HEK293 (cell line): ENCODE measurements at regions not wholly inside any gene's neighbourhood (a gene's known extent, or its start where the extent isn't known, plus 50 kb on each side); places are given as distances from the start of the nearest gene placed in this dataset.

Experiments
- CTCF ChIA-PET: fragments of 350-600 bp; formaldehyde crosslinking; extraction: SDS; loops from one replicate; lab custom pipeline; 2021; ENCODE audit warnings: antibody characterized with exemption; lab: Yijun Ruan, JAX
- POLR2A ChIA-PET: fragments of 300-600 bp; formaldehyde crosslinking; extraction: SDS; loops from one replicate; lab custom pipeline; 2020; ENCODE audit warnings: antibody characterized with exemption, inconsistent platforms; lab: Yijun Ruan, JAX
- H3K27ac ChIP-seq: fragments of 200-500 bp; sonication (Bioruptor generic); 2 replicates; pipeline ENCODE4 v1.5.1; 2014; ENCODE audit warnings: low read depth, low read length, control low read depth, inconsistent platforms; ENCODE audit errors: extremely low read depth
- H3K36me3 ChIP-seq, 2 experiments: fragments of 200-500 bp in 1 of 2; sonication (Bioruptor generic) in 1 of 2; 1 replicate in 1 of 2; 2 replicates in 1 of 2; pipeline ENCODE4 v1.5.1; 2014 to 2017; ENCODE audit warnings: inconsistent platforms in 2 of 2, low read length in 2 of 2; ENCODE audit not compliant: control insufficient read depth in 2 of 2, insufficient read depth in 1 of 2
- H3K4me1 ChIP-seq: fragments of 200-500 bp; sonication (Bioruptor generic); 2 replicates; pipeline ENCODE4 v1.5.1; 2014; ENCODE audit warnings: mild to moderate bottlenecking, low read length, inconsistent platforms; ENCODE audit not compliant: control insufficient read depth, insufficient read depth
- H3K4me3 ChIP-seq: 2 replicates; pipeline ENCODE4 v1.5.1; 2011; ENCODE audit warnings: low read depth, mild to moderate bottlenecking, control low read depth, low read length, moderate library complexity
- H3K9me3 ChIP-seq: fragments of 200-500 bp; sonication (Bioruptor generic); 2 replicates; pipeline ENCODE4 v1.5.1; 2014; ENCODE audit warnings: low read depth, low read length, inconsistent platforms; ENCODE audit not compliant: control insufficient read depth, insufficient read depth
- ELK4 ChIP-seq: IDR thresholded peaks from 2 replicates; pipeline ENCODE4 v1.6.1; 2011; ENCODE audit warnings: mild to moderate bottlenecking, low read depth, low read length, borderline replicate concordance
- GFI1B ChIP-seq: fragments of 450-650 bp; formaldehyde crosslinking; IDR thresholded peaks from 2 replicates; pipeline ENCODE4 v1.5.1; 2016; ENCODE audit warnings: missing biosample characterization, missing genetic modification characterization
- GLI4 ChIP-seq: fragments of 450-650 bp; formaldehyde crosslinking; IDR thresholded peaks from 2 replicates; pipeline ENCODE4 v1.5.1; 2016; ENCODE audit warnings: missing biosample characterization, missing genetic modification characterization
- SETDB1 ChIP-seq: IDR thresholded peaks from one replicate; pipeline ENCODE4 v1.6.1; 2017; ENCODE audit warnings: mild to moderate bottlenecking, low read length, moderate library complexity, mixed read lengths; ENCODE audit not compliant: insufficient read length
- WT1 ChIP-seq: fragments of 450-650 bp; formaldehyde crosslinking; IDR thresholded peaks from 2 replicates; pipeline ENCODE4 v1.5.1; 2016; ENCODE audit warnings: missing biosample characterization, missing genetic modification characterization
- ZBTB11 ChIP-seq: fragments of 450-650 bp; formaldehyde crosslinking; conservative IDR thresholded peaks from 2 replicates; pipeline ENCODE4 v1.5.1; 2016; ENCODE audit warnings: low read depth, missing biosample characterization, missing genetic modification characterization
- ZFHX2 ChIP-seq: fragments of 450-650 bp; formaldehyde crosslinking; conservative IDR thresholded peaks from 2 replicates; pipeline ENCODE4 v1.5.1; 2016; ENCODE audit warnings: missing biosample characterization, missing genetic modification characterization
- ZNF140 ChIP-seq: fragments of 450-650 bp; formaldehyde crosslinking; IDR thresholded peaks from 2 replicates; pipeline ENCODE4 v1.5.1; 2016; ENCODE audit warnings: missing biosample characterization, missing genetic modification characterization
- ZNF221 ChIP-seq: fragments of 450-650 bp; formaldehyde crosslinking; IDR thresholded peaks from 2 replicates; pipeline ENCODE4 v1.5.1; 2017; ENCODE audit warnings: missing biosample characterization, missing genetic modification characterization, borderline replicate concordance
- ZNF248 ChIP-seq: fragments of 450-650 bp; formaldehyde crosslinking; IDR thresholded peaks from 2 replicates; pipeline ENCODE4 v1.5.1; 2017; ENCODE audit warnings: missing biosample characterization, missing genetic modification characterization
- ZNF280C ChIP-seq: fragments of 450-650 bp; formaldehyde crosslinking; IDR thresholded peaks from 2 replicates; pipeline ENCODE4 v1.5.1; 2016; ENCODE audit warnings: missing biosample characterization, missing genetic modification characterization
- ZNF324 ChIP-seq: fragments of 450-650 bp; formaldehyde crosslinking; IDR thresholded peaks from 2 replicates; pipeline ENCODE4 v1.5.1; 2016; ENCODE audit warnings: missing biosample characterization, missing genetic modification characterization
- ZNF366 ChIP-seq: fragments of 450-650 bp; formaldehyde crosslinking; conservative IDR thresholded peaks from 2 replicates; pipeline ENCODE4 v1.5.1; 2016; ENCODE audit warnings: missing biosample characterization, missing genetic modification characterization
- ZNF394 ChIP-seq: fragments of 450-650 bp; formaldehyde crosslinking; IDR thresholded peaks from 2 replicates; pipeline ENCODE4 v1.5.1; 2016; ENCODE audit warnings: missing biosample characterization, missing genetic modification characterization, mild to moderate bottlenecking, moderate library complexity, borderline replicate concordance
- ZNF501 ChIP-seq: fragments of 450-650 bp; formaldehyde crosslinking; IDR thresholded peaks from 2 replicates; pipeline ENCODE4 v1.5.1; 2016; ENCODE audit warnings: missing biosample characterization, missing genetic modification characterization
- ZNF518A ChIP-seq: fragments of 450-650 bp; formaldehyde crosslinking; conservative IDR thresholded peaks from 2 replicates; pipeline ENCODE4 v1.5.1; 2016; ENCODE audit warnings: low read depth, missing biosample characterization, missing genetic modification characterization
- ZNF530 ChIP-seq: fragments of 450-650 bp; formaldehyde crosslinking; IDR thresholded peaks from 2 replicates; pipeline ENCODE4 v1.5.1; 2016; ENCODE audit warnings: low read depth, missing biosample characterization, missing genetic modification characterization
- ZNF560 ChIP-seq: fragments of 450-650 bp; formaldehyde crosslinking; IDR thresholded peaks from 2 replicates; pipeline ENCODE4 v1.5.1; 2017; ENCODE audit warnings: missing biosample characterization, missing genetic modification characterization, borderline replicate concordance
- ZNF600 ChIP-seq: fragments of 450-650 bp; formaldehyde crosslinking; IDR thresholded peaks from 2 replicates; pipeline ENCODE4 v1.5.1; 2016; ENCODE audit warnings: missing biosample characterization, missing genetic modification characterization
- ZNF624 ChIP-seq: fragments of 450-650 bp; formaldehyde crosslinking; IDR thresholded peaks from 2 replicates; pipeline ENCODE4 v1.5.1; 2017; ENCODE audit warnings: missing biosample characterization, missing genetic modification characterization
- ZNF664 ChIP-seq: fragments of 450-650 bp; formaldehyde crosslinking; IDR thresholded peaks from 2 replicates; pipeline ENCODE4 v1.5.1; 2016; ENCODE audit warnings: missing biosample characterization, missing genetic modification characterization
- ZNF791 ChIP-seq: fragments of 450-650 bp; formaldehyde crosslinking; IDR thresholded peaks from 2 replicates; pipeline ENCODE4 v1.5.1; 2016; ENCODE audit warnings: missing biosample characterization, missing genetic modification characterization
- ZNF830 ChIP-seq: fragments of 450-650 bp; IDR thresholded peaks from 2 replicates; pipeline ENCODE4 v1.5.0; 2018; ENCODE audit warnings: missing biosample characterization, missing genetic modification characterization, low read depth, mild to moderate bottlenecking, moderate library complexity
- ZNF837 ChIP-seq: fragments of 450-650 bp; formaldehyde crosslinking; IDR thresholded peaks from 2 replicates; pipeline ENCODE4 v1.5.1; 2016; ENCODE audit warnings: missing biosample characterization, missing genetic modification characterization
- ZSCAN23 ChIP-seq: fragments of 450-650 bp; formaldehyde crosslinking; IDR thresholded peaks from 2 replicates; pipeline ENCODE4 v1.5.1; 2016; ENCODE audit warnings: missing biosample characterization, missing genetic modification characterization

- Histone ChIP-seq H3K4me3 (no peak overlapping the region), H3K9me3 (no peaks in the 10 kb centered on the region), H3K4me1 (no peaks in the 10 kb centered on the region), H3K27ac (no peak overlapping the region), H3K36me3 (no peaks in the 10 kb centered on the region)
- CTCF ChIA-PET = no interaction called here
- POLR2A ChIA-PET = no interaction called here
- no peak for TF ChIP-seq ZNF248 (tag by site-specific recombination)
- TF ChIP-seq ZSCAN23 = no peak
- TF ChIP-seq ELK4 = no peak
- TF ChIP-seq WT1 (tag by site-specific recombination) = no peak
- TF ChIP-seq GLI4 (tag by site-specific recombination) = no peak
- no peak for TF ChIP-seq ZNF221 (tag by site-specific recombination)
- no peak for TF ChIP-seq ZNF560 (tag by site-specific recombination)
- TF ChIP-seq ZNF518A (tag by site-specific recombination) = no peak
- no peak for TF ChIP-seq ZNF600
- TF ChIP-seq ZNF830 = no peak
- TF ChIP-seq ZFHX2 (tag by site-specific recombination) = no peak
- no peak for TF ChIP-seq ZNF324 (tag by site-specific recombination)
- TF ChIP-seq, all 188 proteins: peak for 0
Observed at GRCh38 chr5:25995209-25995608, 1043.2 kb downstream of the CDH9 start.

GRCh38 chr5:25993701-25994100 is 1044.7 kb downstream of the CDH9 start:
- POLR2A ChIA-PET = no interaction called here
- TF ChIP-seq ZNF664 (tag by site-specific recombination) (no peak), ZNF394 (no peak), ZNF624 (tag by site-specific recombination) (no peak), ZBTB11 (no peak), ZNF791 (no peak), ZNF530 (no peak), SETDB1 (no peak), ZNF366 (no peak), WT1 (tag by site-specific recombination) (no peak), ZNF837 (tag by site-specific recombination) (no peak), ZNF501 (tag by site-specific recombination) (no peak), ZNF140 (tag by site-specific recombination) (no peak), GFI1B (tag by site-specific recombination) (no peak), ZNF280C (tag by site-specific recombination) (no peak), ZNF324 (tag by site-specific recombination) (no peak)
- TF ChIP-seq, all 188 proteins: peak for 0

More at GRCh38 chr5:25993701-25994100, 1044.7 kb downstream of the CDH9 start:
- no peaks in the 10 kb centered on the region for H3K36me3 ChIP-seq
- no peak overlapping the region for H3K4me3 ChIP-seq
- no peak overlapping the region for H3K27ac ChIP-seq
- CTCF ChIA-PET = no interaction called here
- no peaks in the 10 kb centered on the region for H3K4me1 ChIP-seq
- no peaks in the 10 kb centered on the region for H3K9me3 ChIP-seq
